CD4-positive, alpha-beta memory T cell (primary cell): ENCODE measurements at regions not wholly inside any gene's neighbourhood (a gene's known extent, or its start where the extent isn't known, plus 50 kb on each side); places are given as distances from the start of the nearest gene placed in this dataset.

Experiments used
- CTCF ChIA-PET: fragments of 350-600 bp; sonication (Branson Sonifier 250); formaldehyde crosslinking; loops from one replicate; lab custom pipeline; 2021; ENCODE audit warnings: inconsistent platforms; ENCODE audit not compliant: partially characterized antibody; lab: Charles Lee
- POLR2A ChIA-PET: fragments of 350-600 bp; sonication (Branson Sonifier 250); formaldehyde crosslinking; loops from one replicate; lab custom pipeline; 2021; ENCODE audit not compliant: partially characterized antibody; lab: Charles Lee
- DNase-seq, 5 donors: peaks; one replicate each; pipeline versions ENCODE4 v3.0.0 to v3.0.0-alpha.2; 2020 to 2022; ENCODE audit warnings: mixed read lengths in 1 of 5
- H3K27ac ChIP-seq: one replicate; pipeline ENCODE4 v1.7.0; 2013; ENCODE audit warnings: low read depth, low read length
- H3K27me3 ChIP-seq: 2 replicates; pipeline ENCODE4 v1.7.0; 2013; ENCODE audit warnings: mild to moderate bottlenecking, low read length, moderate library complexity; ENCODE audit not compliant: insufficient read depth
- H3K36me3 ChIP-seq: 2 replicates; pipeline ENCODE4 v1.7.0; 2013; ENCODE audit warnings: mild to moderate bottlenecking, low read length, moderate library complexity; ENCODE audit not compliant: insufficient read depth
- H3K4me1 ChIP-seq: 2 replicates; pipeline ENCODE4 v1.7.0; 2013; ENCODE audit warnings: mild to moderate bottlenecking, low read length, moderate library complexity; ENCODE audit not compliant: insufficient read depth
- H3K4me3 ChIP-seq, 2 donors: one replicate each; pipeline ENCODE4 v1.7.0; 2013; ENCODE audit warnings: low read length in 2 of 2, mild to moderate bottlenecking in 1 of 2
- H3K9me3 ChIP-seq, 2 donors: one replicate each; pipeline ENCODE4 v1.7.0; 2013; ENCODE audit warnings: low read length in 2 of 2, control low read depth in 1 of 2; ENCODE audit not compliant: control insufficient read depth in 1 of 2
- H3K27ac Mint-ChIP-seq, 7 donors: one replicate each; pipeline ENCODE4 v1.8.0; 2020 to 2021; ENCODE audit warnings: mixed read lengths in 7 of 7, mild to moderate bottlenecking in 6 of 7, inconsistent platforms in 3 of 7, moderate library complexity in 3 of 7
- H3K27me3 Mint-ChIP-seq, 2 donors: one replicate each; pipeline ENCODE4 v1.8.0; 2020 to 2021; ENCODE audit warnings: mixed read lengths in 2 of 2
- H3K36me3 Mint-ChIP-seq, 2 donors: one replicate each; pipeline ENCODE4 v1.8.0; 2020 to 2021; ENCODE audit warnings: mixed read lengths in 2 of 2, inconsistent platforms in 1 of 2, mild to moderate bottlenecking in 1 of 2
- H3K4me1 Mint-ChIP-seq, 4 donors: one replicate each; pipeline ENCODE4 v1.8.0; 2020 to 2021; ENCODE audit warnings: mixed read lengths in 4 of 4, mild to moderate bottlenecking in 1 of 4
- H3K4me3 Mint-ChIP-seq, 8 donors: one replicate each; pipeline ENCODE4 v1.8.0; 2020 to 2021; ENCODE audit warnings: mixed read lengths in 8 of 8, mild to moderate bottlenecking in 7 of 8, moderate library complexity in 6 of 8, inconsistent platforms in 3 of 8
- H3K9me3 Mint-ChIP-seq, 8 donors: one replicate each; pipeline ENCODE4 v1.8.0; 2020 to 2021; ENCODE audit warnings: mixed read lengths in 8 of 8, mild to moderate bottlenecking in 5 of 8, inconsistent platforms in 3 of 8, moderate library complexity in 1 of 8
- intact Hi-C: fragments of 100-400 bp; cut with micrococcal nuclease; formaldehyde crosslinking; loops from one replicate; pipeline ENCODE4 v1.15.1; 2023

GRCh38 chr9:93874242-93874641, 80.9 kb downstream of the BARX1 start:
- Mint-ChIP-seq H3K9me3 (peaks cover 2 to 44% (median 32%) of the 10 kb centered on the region in 8 donors), H3K27me3 (peaks cover 8 to 12% of the 10 kb centered on the region in 2 donors), H3K4me3 (no peak overlapping the region), H3K4me1 (no peaks in the 10 kb centered on the region), H3K36me3 (peaks cover 0 to 4% of the 10 kb centered on the region in 2 donors), H3K27ac (no peak overlapping the region)
- Histone ChIP-seq H3K36me3 (no peaks in the 10 kb centered on the region), H3K27me3 (no peaks in the 10 kb centered on the region), H3K4me3 (no peak overlapping the region), H3K4me1 (no peaks in the 10 kb centered on the region), H3K27ac (no peak overlapping the region), H3K9me3 (peaks cover 0 to 11% of the 10 kb centered on the region in 2 donors)
- CTCF ChIA-PET = no interaction called here
- intact Hi-C loops = no loop called here
- no peak for DNase-seq
- POLR2A ChIA-PET = no interaction called here

GRCh38 chr9:93871286-93871685, 83.9 kb downstream of the BARX1 start:
- Mint-ChIP-seq H3K9me3 (peaks cover 2 to 38% (median 28%) of the 10 kb centered on the region in 8 donors), H3K27me3 (peaks cover 5 to 21% of the 10 kb centered on the region in 2 donors), H3K36me3 (peaks cover 0 to 4% of the 10 kb centered on the region in 2 donors), H3K4me1 (no peaks in the 10 kb centered on the region), H3K27ac (no peak overlapping the region), H3K4me3 (no peak overlapping the region)
- intact Hi-C loops = no loop called here
- CTCF ChIA-PET = no interaction called here
- H3K4me3 ChIP-seq = no peak overlapping the region
- no peaks in the 10 kb centered on the region for H3K4me1 ChIP-seq
- no peak for DNase-seq
- H3K9me3 ChIP-seq = peaks cover 0 to 11% of the 10 kb centered on the region in 2 donors
- H3K27me3 ChIP-seq = no peaks in the 10 kb centered on the region
- no peak overlapping the region for H3K27ac ChIP-seq
- POLR2A ChIA-PET = no interaction called here
- no peaks in the 10 kb centered on the region for H3K36me3 ChIP-seq

DNA sequence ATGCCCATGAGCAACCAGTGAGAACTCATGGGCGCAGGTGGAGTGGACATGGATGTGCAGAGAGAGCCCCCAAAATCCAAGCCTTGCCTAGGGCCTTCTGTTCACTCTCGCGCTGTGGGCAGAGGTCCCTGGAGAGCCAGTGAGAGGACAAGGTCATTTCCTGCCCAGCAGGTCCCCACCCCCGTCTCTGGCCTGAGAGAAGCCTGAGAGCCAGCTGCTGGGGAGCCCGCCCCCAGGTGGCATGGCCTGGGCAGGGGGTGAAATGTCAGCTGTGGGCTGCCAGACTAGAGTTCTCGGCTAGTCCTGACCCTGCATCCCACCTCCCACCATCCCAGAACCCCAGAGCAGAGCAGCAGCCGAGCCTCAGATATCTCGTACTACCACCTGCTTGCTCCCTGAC, 85.3 kb downstream of the BARX1 start:
- H3K27ac ChIP-seq = no peak overlapping the region
- Mint-ChIP-seq H3K4me1 (no peaks in the 10 kb centered on the region), H3K36me3 (peaks cover 0 to under 1% of the 10 kb centered on the region in 2 donors), H3K27me3 (peaks cover 5 to 24% of the 10 kb centered on the region in 2 donors), H3K9me3 (peaks cover 2 to 28% (median 19%) of the 10 kb centered on the region in 8 donors), H3K4me3 (no peak overlapping the region), H3K27ac (peak overlapping the region in 1 of 7 donors; percentile 48)
- POLR2A ChIA-PET = no interaction called here
- H3K36me3 ChIP-seq = no peaks in the 10 kb centered on the region
- no peaks in the 10 kb centered on the region for H3K4me1 ChIP-seq
- H3K4me3 ChIP-seq = no peak overlapping the region
- peaks cover 0 to 7% of the 10 kb centered on the region in 2 donors for H3K9me3 ChIP-seq
- intact Hi-C loops = no loop called here
- no peak for DNase-seq
- CTCF ChIA-PET = no interaction called here
- H3K27me3 ChIP-seq = no peaks in the 10 kb centered on the region

- DNase-seq = no peak
Measured at GRCh38 chr9:93869088-93869487, 86.1 kb downstream of the BARX1 start.

GRCh38 chr9:93865716-93866115, 89.4 kb downstream of the BARX1 start:
- Histone ChIP-seq H3K9me3 (no peaks in the 10 kb centered on the region), H3K4me1 (no peaks in the 10 kb centered on the region), H3K27ac (no peak overlapping the region), H3K4me3 (no peak overlapping the region), H3K36me3 (no peaks in the 10 kb centered on the region), H3K27me3 (peaks cover 7% of the 10 kb centered on the region)
- intact Hi-C loops = no loop called here
- ChIA-PET POLR2A (no interaction called here), CTCF (no interaction called here)
- peaks cover 6 to 20% of the 10 kb centered on the region in 2 donors for H3K27me3 Mint-ChIP-seq
- no peaks in the 10 kb centered on the region for H3K9me3 Mint-ChIP-seq
- no peak overlapping the region for H3K27ac Mint-ChIP-seq
- no peaks in the 10 kb centered on the region for H3K4me1 Mint-ChIP-seq
- no peak for DNase-seq
- no peaks in the 10 kb centered on the region for H3K36me3 Mint-ChIP-seq
- no peak overlapping the region for H3K4me3 Mint-ChIP-seq

More at GRCh38 chr9:93869088-93869487, 86.1 kb downstream of the BARX1 start:
- Histone ChIP-seq H3K27ac (no peak overlapping the region), H3K4me3 (no peak overlapping the region), H3K4me1 (no peaks in the 10 kb centered on the region), H3K27me3 (no peaks in the 10 kb centered on the region), H3K9me3 (no peaks in the 10 kb centered on the region), H3K36me3 (no peaks in the 10 kb centered on the region)
- ChIA-PET POLR2A (no interaction called here), CTCF (no interaction called here)
- intact Hi-C loops = no loop called here
- no peaks in the 10 kb centered on the region for H3K36me3 Mint-ChIP-seq
- peaks cover 2 to 20% (median 14%) of the 10 kb centered on the region in 8 donors for H3K9me3 Mint-ChIP-seq
- H3K27me3 Mint-ChIP-seq = peaks cover 8 to 30% of the 10 kb centered on the region in 2 donors
- no peaks in the 10 kb centered on the region for H3K4me1 Mint-ChIP-seq
- no peak overlapping the region for H3K27ac Mint-ChIP-seq
- H3K4me3 Mint-ChIP-seq = no peak overlapping the region

- intact Hi-C loops = no loop called here
- Histone ChIP-seq H3K4me1 (no peaks in the 10 kb centered on the region), H3K36me3 (no peaks in the 10 kb centered on the region), H3K9me3 (no peaks in the 10 kb centered on the region), H3K27me3 (peaks cover 7% of the 10 kb centered on the region), H3K27ac (no peak overlapping the region), H3K4me3 (no peak overlapping the region)
- CTCF ChIA-PET = no interaction called here
- Mint-ChIP-seq H3K4me3 (no peak overlapping the region), H3K27me3 (peaks cover 8 to 25% of the 10 kb centered on the region in 2 donors), H3K27ac (no peak overlapping the region), H3K36me3 (no peaks in the 10 kb centered on the region), H3K9me3 (no peaks in the 10 kb centered on the region), H3K4me1 (no peaks in the 10 kb centered on the region)
- POLR2A ChIA-PET = no interaction called here
- no peak for DNase-seq
Measured at GRCh38 chr9:93865245-93865644, 89.9 kb downstream of the BARX1 start.

GRCh38 chr9:93864840-93865239, 90.3 kb downstream of the BARX1 start:
- Histone ChIP-seq H3K4me3 (no peak overlapping the region), H3K9me3 (no peaks in the 10 kb centered on the region), H3K27ac (no peak overlapping the region), H3K4me1 (no peaks in the 10 kb centered on the region), H3K36me3 (no peaks in the 10 kb centered on the region), H3K27me3 (peaks cover 11% of the 10 kb centered on the region)
- ChIA-PET POLR2A (no interaction called here), CTCF (no interaction called here)
- Mint-ChIP-seq H3K27ac (no peak overlapping the region), H3K4me1 (no peaks in the 10 kb centered on the region), H3K4me3 (no peak overlapping the region), H3K9me3 (no peaks in the 10 kb centered on the region), H3K27me3 (peaks cover 12 to 29% of the 10 kb centered on the region in 2 donors), H3K36me3 (no peaks in the 10 kb centered on the region)
- no peak for DNase-seq
- intact Hi-C loops = no loop called here

- POLR2A ChIA-PET = no interaction called here
- H3K4me3 Mint-ChIP-seq = no peak overlapping the region
- Histone ChIP-seq H3K4me3 (no peak overlapping the region), H3K27me3 (peaks cover 13% of the 10 kb centered on the region), H3K36me3 (no peaks in the 10 kb centered on the region), H3K9me3 (no peaks in the 10 kb centered on the region), H3K4me1 (no peaks in the 10 kb centered on the region), H3K27ac (no peak overlapping the region)
- H3K4me1 Mint-ChIP-seq = no peaks in the 10 kb centered on the region
- H3K27me3 Mint-ChIP-seq = peaks cover 19 to 33% of the 10 kb centered on the region in 2 donors
- intact Hi-C loops = no loop called here
- CTCF ChIA-PET = no interaction called here
- DNase-seq = no peak
- no peaks in the 10 kb centered on the region for H3K36me3 Mint-ChIP-seq
- H3K27ac Mint-ChIP-seq = no peak overlapping the region
- no peaks in the 10 kb centered on the region for H3K9me3 Mint-ChIP-seq
Measured at GRCh38 chr9:93864032-93864431, 91.1 kb downstream of the BARX1 start.
